ENCODE measurements at regions not wholly inside any gene's neighbourhood (a gene's known extent, or its start where the extent isn't known, plus 50 kb on each side); places are given as distances from the start of the nearest gene placed in this dataset.

GRCh38 chr3:176416870-176417269 lies 780.4 kb downstream of the TBL1XR1 start:
- Histone ChIP-seq H3K36me3 (replicated peaks in 1 of 2; ENCODE audit: control insufficient read depth in 1 of 2, insufficient read depth in 2 of 2, low read length in 2 of 2) (no peaks in the 10 kb centered on the region), H2AFZ (ENCODE audit: low read length) (no peak overlapping the region), H3K27ac (ENCODE audit: extremely low read length, insufficient read depth, low read length) (no peak overlapping the region), H3K9me3 (ENCODE audit: low read length) (peaks cover 60% of the 10 kb centered on the region), H3K4me3 (replicated peaks in 1 of 3; ENCODE audit: insufficient read depth in 1 of 3, low read depth in 2 of 3, low read length in 3 of 3) (no peak overlapping the region), H3K27me3 (ENCODE audit: control insufficient read depth in 1 of 2, insufficient read depth in 2 of 2, low read length in 2 of 2) (no peaks in the 10 kb centered on the region; a peak in 1 of 5 replicates), H3K9ac (ENCODE audit: insufficient read depth, low read depth, low read length) (no peak overlapping the region), H3K79me2 (ENCODE audit: insufficient read depth, low read length) (no peaks in the 10 kb centered on the region), H3K4me2 (ENCODE audit: low read depth, low read length) (no peak overlapping the region), H3K4me1 (ENCODE audit: insufficient read depth, low read length) (no peaks in the 10 kb centered on the region), H4K20me1 (ENCODE audit: insufficient read depth, low read length) (no peaks in the 10 kb centered on the region)
- no peak for FAIRE-seq
- intact Hi-C loops (cut with micrococcal nuclease; ENCODE audit: unreplicated experiment): no loop called here
- CTCF ChIA-PET (ENCODE audit: low intra/inter-chr PET ratio, low total read pairs): no interaction called here
- DNase-seq (ENCODE audit: low spot score): no peak
- in situ Hi-C loops (cut with HindIII; ENCODE audit: extremely low pct_ligation_motif_present, low pct_unique_long_range_greater_than_20kb): no loop called here
- POLR2A ChIA-PET: no interaction called here
- TF ChIP-seq DBP (CRISPR knock-in tag; IDR thresholded peaks at IDR 0.05; ENCODE audit: not compliant biosample characterization): no peak
- TF ChIP-seq KLF11 (CRISPR knock-in tag; IDR thresholded peaks at IDR 0.05): no peak
- TF ChIP-seq BATF2 (CRISPR knock-in tag; IDR thresholded peaks at IDR 0.05): no peak
- TF ChIP-seq FOXO1 (CRISPR knock-in tag; IDR thresholded peaks at IDR 0.05): no peak
- TF ChIP-seq ZNF547 (CRISPR knock-in tag; IDR thresholded peaks at IDR 0.05): no peak
- TF ChIP-seq MYC (CRISPR knock-in tag; IDR thresholded peaks at IDR 0.05; ENCODE audit: borderline replicate concordance): no peak
- no peak for TF ChIP-seq SKI (IDR thresholded peaks at IDR 0.05; ENCODE audit: partially characterized antibody)
- no peak for TF ChIP-seq ZNF281 (CRISPR knock-in tag; IDR thresholded peaks at IDR 0.05; ENCODE audit: borderline replicate concordance)
- TF ChIP-seq ZNF180 (CRISPR knock-in tag; IDR thresholded peaks at IDR 0.05; ENCODE audit: borderline replicate concordance, low read depth): no peak
- TF ChIP-seq KLF9 (CRISPR knock-in tag; IDR thresholded peaks at IDR 0.05; ENCODE audit: low read depth): no peak
- TF ChIP-seq AGO2 (optimal IDR thresholded peaks at IDR 0.05; ENCODE audit: low read depth, low read length): no peak
- BruUV-seq (replicated peaks): no TSS peak
- 0% methylated on average over 3 of the region's 3 CpGs for WGBS (ENCODE audit: low lambda C conversion rate)
- no peak for ATAC-seq
